ENCODE measurements at regions not wholly inside any gene's neighbourhood (a gene's known extent, or its start where the extent isn't known, plus 50 kb on each side); places are given as distances from the start of the nearest gene placed in this dataset.

- TF ChIP-seq SUZ12 (IDR thresholded peaks at IDR 0.05; ENCODE audit: extremely low read depth, insufficient read depth, insufficient read length), result no peak
- TF ChIP-seq ZNF274 (IDR thresholded peaks at IDR 0.05; ENCODE audit: low read depth, low read length), result no peak
- no peak for TF ChIP-seq YY1 (IDR thresholded peaks at IDR 0.05; ENCODE audit: insufficient read depth, insufficient read length)
Observed at GRCh38 chr4:179804440-179804839, 2362.2 kb upstream of the AGA start.

Measured in NT2/D1 (cell line).